Breast epithelium (tissue), 4 donors: ENCODE measurements at regions not wholly inside any gene's neighbourhood (a gene's known extent, or its start where the extent isn't known, plus 50 kb on each side); places are given as distances from the start of the nearest gene placed in this dataset.

Source experiments
- DNase-seq, 2 donors: peaks; one replicate each; pipeline ENCODE4 v3.0.0-alpha.2; 2019; ENCODE audit warnings: low spot score in 2 of 2
- H3K27ac ChIP-seq, 2 donors: fragments of 200-600 bp; sonication (generic) in 1 of 2; one replicate each; pipeline ENCODE4 v1.5.1; 2016 to 2019; ENCODE audit warnings: mild to moderate bottlenecking in 1 of 2
- H3K27me3 ChIP-seq, 2 donors: fragments of 200-600 bp; sonication (generic) in 1 of 2; one replicate each; pipeline versions ENCODE4 v1.5.1 to v1.6.0; 2017 to 2019; ENCODE audit warnings: control low read depth in 1 of 2, mild to moderate bottlenecking in 1 of 2
- H3K36me3 ChIP-seq: fragments of 200-600 bp; one replicate; pipeline ENCODE4 v1.5.1; 2019
- H3K4me1 ChIP-seq, 2 donors: fragments of 200-600 bp; sonication (generic); one replicate each; pipeline ENCODE4 v1.5.1; 2016 to 2019; ENCODE audit warnings: control low read depth in 1 of 2
- H3K4me3 ChIP-seq, 3 donors: fragments of 200-600 bp; sonication (generic); 1 replicate in 2 of 3; 2 replicates in 1 of 3; pipeline ENCODE4 v1.5.1; 2016 to 2019; ENCODE audit warnings: mild to moderate bottlenecking in 3 of 3, moderate library complexity in 2 of 3
- H3K9me3 ChIP-seq, 2 donors: fragments of 200-600 bp; sonication (generic) in 1 of 2; one replicate each; pipeline ENCODE4 v1.5.1; 2016 to 2019; ENCODE audit warnings: control low read depth in 1 of 2
- POLR2A ChIP-seq: fragments of 450-650 bp; IDR thresholded peaks from one replicate; pipeline ENCODE4 v1.6.1; 2016; ENCODE audit warnings: antibody characterized with exemption, mild to moderate bottlenecking, moderate library complexity
- POLR2AphosphoS5 ChIP-seq, 3 donors: sonication (generic); formaldehyde crosslinking; IDR thresholded peaks; one replicate each; pipeline ENCODE4 v1.6.1; 2017; ENCODE audit warnings: antibody characterized with exemption in 3 of 3
- intact Hi-C: fragments of 100-400 bp; cut with DNase I; formaldehyde crosslinking; loops from one replicate; pipeline ENCODE4 v1.15.1; 2023; ENCODE audit warnings: low total_unique reads
- TF ChIP-seq, protein P1 (sequence below), 3 donors: fragments of 450-650 bp; IDR thresholded peaks; one replicate each; pipeline ENCODE4 v1.5.1; 2016 to 2017; ENCODE audit warnings: antibody characterized with exemption in 3 of 3, mild to moderate bottlenecking in 3 of 3, moderate library complexity in 3 of 3

DNA sequence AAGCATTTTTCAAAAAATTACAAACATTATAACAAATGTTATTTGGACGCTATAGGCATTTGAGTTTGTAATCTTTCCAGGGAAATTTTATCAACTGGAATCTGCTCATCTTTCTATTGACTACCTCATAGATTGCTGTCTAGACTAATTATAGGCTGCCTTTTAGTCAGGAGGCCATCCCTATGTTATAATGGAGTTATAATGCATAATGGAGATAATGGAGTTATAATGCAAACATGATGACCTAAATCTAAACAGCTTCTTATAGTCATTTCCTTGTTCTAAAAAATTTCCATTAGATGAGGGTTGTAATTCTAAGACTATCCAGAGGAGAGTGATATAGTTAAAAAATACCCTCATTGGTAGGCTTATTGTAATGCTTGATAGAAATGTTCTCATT is 226.4 kb downstream of the SI start:
- DNase-seq: no peak
- H3K36me3 ChIP-seq: no peaks in the 10 kb centered on the region
- no peaks in the 10 kb centered on the region for H3K9me3 ChIP-seq
- intact Hi-C loops: no loop called here
- H3K4me1 ChIP-seq: no peaks in the 10 kb centered on the region
- no peaks in the 10 kb centered on the region for H3K27me3 ChIP-seq
- TF ChIP-seq POLR2A (no peak), POLR2AphosphoS5 (IDR thresholded peaks at IDR 0.05) (no peak)
- TF ChIP-seq, protein P1, sequence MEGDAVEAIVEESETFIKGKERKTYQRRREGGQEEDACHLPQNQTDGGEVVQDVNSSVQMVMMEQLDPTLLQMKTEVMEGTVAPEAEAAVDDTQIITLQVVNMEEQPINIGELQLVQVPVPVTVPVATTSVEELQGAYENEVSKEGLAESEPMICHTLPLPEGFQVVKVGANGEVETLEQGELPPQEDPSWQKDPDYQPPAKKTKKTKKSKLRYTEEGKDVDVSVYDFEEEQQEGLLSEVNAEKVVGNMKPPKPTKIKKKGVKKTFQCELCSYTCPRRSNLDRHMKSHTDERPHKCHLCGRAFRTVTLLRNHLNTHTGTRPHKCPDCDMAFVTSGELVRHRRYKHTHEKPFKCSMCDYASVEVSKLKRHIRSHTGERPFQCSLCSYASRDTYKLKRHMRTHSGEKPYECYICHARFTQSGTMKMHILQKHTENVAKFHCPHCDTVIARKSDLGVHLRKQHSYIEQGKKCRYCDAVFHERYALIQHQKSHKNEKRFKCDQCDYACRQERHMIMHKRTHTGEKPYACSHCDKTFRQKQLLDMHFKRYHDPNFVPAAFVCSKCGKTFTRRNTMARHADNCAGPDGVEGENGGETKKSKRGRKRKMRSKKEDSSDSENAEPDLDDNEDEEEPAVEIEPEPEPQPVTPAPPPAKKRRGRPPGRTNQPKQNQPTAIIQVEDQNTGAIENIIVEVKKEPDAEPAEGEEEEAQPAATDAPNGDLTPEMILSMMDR (IDR thresholded peaks at IDR 0.05): no peak
- H3K4me3 ChIP-seq: no peak overlapping the region
- no peak overlapping the region for H3K27ac ChIP-seq

- Histone ChIP-seq H3K27me3 (no peaks in the 10 kb centered on the region), H3K4me1 (no peaks in the 10 kb centered on the region), H3K36me3 (no peaks in the 10 kb centered on the region), H3K27ac (no peak overlapping the region), H3K9me3 (no peaks in the 10 kb centered on the region), H3K4me3 (no peak overlapping the region)
- intact Hi-C loops: no loop called here
- DNase-seq: no peak
- TF ChIP-seq POLR2A (no peak), POLR2AphosphoS5 (IDR thresholded peaks at IDR 0.05) (no peak)
- TF ChIP-seq, protein P1 (IDR thresholded peaks at IDR 0.05): no peak
These were observed 227.1 kb downstream of the SI start for GRCh38 chr3:164851204-164851603.

- H3K36me3 ChIP-seq: no peaks in the 10 kb centered on the region
- intact Hi-C loops: loop anchor here (5.0 kb wide), 1 partner anchor 383 kb away; no protein-coding TSS in a partner anchor
- H3K4me1 ChIP-seq: no peaks in the 10 kb centered on the region
- no peak for DNase-seq
- no peak overlapping the region for H3K27ac ChIP-seq
- no peak overlapping the region for H3K4me3 ChIP-seq
- no peaks in the 10 kb centered on the region for H3K9me3 ChIP-seq
- TF ChIP-seq, protein P1 (IDR thresholded peaks at IDR 0.05): no peak
- TF ChIP-seq POLR2A (no peak), POLR2AphosphoS5 (IDR thresholded peaks at IDR 0.05) (no peak)
- H3K27me3 ChIP-seq: no peaks in the 10 kb centered on the region
These were observed 229.4 kb downstream of the SI start for GRCh38 chr3:164848923-164849322.

DNA sequence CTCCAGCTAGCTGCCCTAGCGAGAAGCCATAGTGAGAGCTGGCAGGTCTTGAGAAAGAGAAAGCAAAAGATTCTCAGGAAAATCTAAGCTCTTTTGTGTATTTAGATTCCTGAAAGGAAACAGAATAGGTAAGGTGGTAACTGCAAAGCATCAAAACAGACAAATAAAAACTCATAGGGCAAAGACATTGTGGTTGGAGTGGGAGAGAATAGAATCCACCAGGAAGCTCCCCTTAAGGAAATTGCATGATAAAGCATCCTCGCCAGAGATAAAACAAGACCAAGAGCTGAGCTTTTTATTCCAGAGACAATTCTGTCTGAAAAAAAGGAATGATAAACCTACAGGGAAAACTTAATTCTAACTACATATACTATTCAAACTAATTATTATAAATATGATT is 232.6 kb downstream of the SI start:
- H3K27ac ChIP-seq: no peak overlapping the region
- H3K27me3 ChIP-seq: no peaks in the 10 kb centered on the region
- H3K9me3 ChIP-seq: no peaks in the 10 kb centered on the region
- no peaks in the 10 kb centered on the region for H3K4me1 ChIP-seq
- H3K4me3 ChIP-seq: no peak overlapping the region
- intact Hi-C loops: loop anchor here (5.0 kb wide), 1 partner anchor 387 kb away; no protein-coding TSS in a partner anchor
- no peaks in the 10 kb centered on the region for H3K36me3 ChIP-seq
- TF ChIP-seq, protein P1 (IDR thresholded peaks at IDR 0.05): no peak
- TF ChIP-seq POLR2AphosphoS5 (IDR thresholded peaks at IDR 0.05) (no peak), POLR2A (no peak)
- no peak for DNase-seq

GRCh38 chr3:164832216-164832615 is 246.1 kb downstream of the SI start:
- no peaks in the 10 kb centered on the region for H3K27me3 ChIP-seq
- no peaks in the 10 kb centered on the region for H3K36me3 ChIP-seq
- intact Hi-C loops: no loop called here
- no peak overlapping the region for H3K27ac ChIP-seq
- no peak overlapping the region for H3K4me3 ChIP-seq
- no peaks in the 10 kb centered on the region for H3K9me3 ChIP-seq
- no peak for TF ChIP-seq POLR2A
- TF ChIP-seq, protein P1 (IDR thresholded peaks at IDR 0.05): no peak
- TF ChIP-seq POLR2AphosphoS5 (IDR thresholded peaks at IDR 0.05): no peak
- no peak for DNase-seq
- H3K4me1 ChIP-seq: no peaks in the 10 kb centered on the region
